Activated CD4-positive, alpha-beta T cell treated with anti-CD3 and anti-CD28 coated beads, Interleukin-2, amount 50 U/mL, for 24 hours (primary cell): ENCODE measurements at regions not wholly inside any gene's neighbourhood (a gene's known extent, or its start where the extent isn't known, plus 50 kb on each side); places are given as distances from the start of the nearest gene placed in this dataset.

Experiments used
- DNase-seq, 2 donors: peaks; one replicate each; pipeline ENCODE4 v3.0.0-alpha.2; 2020; ENCODE audit warnings: low read depth in 1 of 2, low spot score in 1 of 2

- no peak for DNase-seq
These were observed 386.3 kb downstream of the MRPS30 start for GRCh38 chr5:45195026-45195425.
